ENCODE measurements at regions not wholly inside any gene's neighbourhood (a gene's known extent, or its start where the extent isn't known, plus 50 kb on each side); places are given as distances from the start of the nearest gene placed in this dataset.

DNA sequence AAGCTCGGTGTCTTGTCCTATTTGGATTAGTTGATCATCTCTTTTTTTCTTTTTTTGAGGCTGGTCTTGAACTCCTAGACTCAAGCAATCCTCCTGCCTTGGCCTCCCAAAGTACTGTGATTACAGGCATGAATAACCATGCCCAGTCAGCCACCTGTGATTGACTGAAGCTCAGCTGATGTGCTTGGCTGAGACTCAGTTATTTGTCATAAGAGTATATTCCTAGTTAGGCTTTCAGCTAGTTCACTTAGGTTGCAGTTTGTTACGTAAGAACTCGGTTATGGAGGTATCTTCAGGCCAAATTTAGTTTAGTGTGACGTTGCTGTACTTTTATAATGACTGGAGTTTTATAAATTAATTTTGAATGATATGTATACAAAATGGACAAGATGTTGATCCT, 365.0 kb downstream of the SV2B start:
- no peak overlapping the region for H3K4me3 ChIP-seq (ENCODE audit: low read depth in 1 of 2, low read length in 2 of 2)
- H3K27me3 ChIP-seq (ENCODE audit: control insufficient read depth in 1 of 2, insufficient read depth in 2 of 2, low read length in 2 of 2) = no peaks in the 10 kb centered on the region
- H3K4me1 ChIP-seq (ENCODE audit: control insufficient read depth in 2 of 2, insufficient read depth in 2 of 2, low read length in 1 of 2) = no peaks in the 10 kb centered on the region
- no peaks in the 10 kb centered on the region for H3K9me3 ChIP-seq (ENCODE audit: control insufficient read depth in 2 of 2, insufficient read depth in 1 of 2, low read depth in 1 of 2, low read length in 1 of 2)
- 51 to 57% methylated on average over 4 of the region's 4 CpGs for WGBS, 2 donors
- no peak overlapping the region for H3K27ac ChIP-seq (ENCODE audit: low read depth in 2 of 2, low read length in 1 of 2)
- no peaks in the 10 kb centered on the region for H3K36me3 ChIP-seq (ENCODE audit: control insufficient read depth in 2 of 2, insufficient read depth in 2 of 2, low read length in 1 of 2)

DNA sequence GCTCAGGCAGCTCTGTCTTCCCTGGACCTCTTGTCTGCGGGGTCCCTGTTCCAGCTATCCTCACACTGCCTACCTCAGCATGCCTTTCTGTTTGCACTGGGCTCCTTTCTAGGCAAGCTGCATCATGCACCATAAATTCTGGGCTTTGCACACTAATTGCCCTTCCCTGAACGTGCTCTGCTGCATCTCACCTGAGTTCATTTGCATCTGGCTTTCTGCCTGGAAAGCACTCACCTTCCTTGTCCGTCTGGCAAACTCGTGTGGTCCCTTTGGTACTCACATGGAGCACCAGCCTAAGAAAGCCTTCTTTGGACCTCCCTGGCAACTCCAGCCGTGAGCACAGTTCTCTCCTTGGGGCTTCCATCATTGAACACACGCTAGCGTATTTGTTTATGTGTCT, 365.6 kb downstream of the SV2B start:
- H3K9me3 ChIP-seq (ENCODE audit: control insufficient read depth in 2 of 2, insufficient read depth in 1 of 2, low read depth in 1 of 2, low read length in 1 of 2) = no peaks in the 10 kb centered on the region
- H3K27ac ChIP-seq (ENCODE audit: low read depth in 2 of 2, low read length in 1 of 2) = no peak overlapping the region
- no peaks in the 10 kb centered on the region for H3K4me1 ChIP-seq (ENCODE audit: control insufficient read depth in 2 of 2, insufficient read depth in 2 of 2, low read length in 1 of 2)
- WGBS, 2 donors = 52 to 53% methylated on average over 7 of the region's 7 CpGs
- H3K4me3 ChIP-seq (ENCODE audit: low read depth in 1 of 2, low read length in 2 of 2) = no peak overlapping the region
- no peaks in the 10 kb centered on the region for H3K36me3 ChIP-seq (ENCODE audit: control insufficient read depth in 2 of 2, insufficient read depth in 2 of 2, low read length in 1 of 2)
- H3K27me3 ChIP-seq (ENCODE audit: control insufficient read depth in 1 of 2, insufficient read depth in 2 of 2, low read length in 2 of 2) = no peaks in the 10 kb centered on the region

DNA sequence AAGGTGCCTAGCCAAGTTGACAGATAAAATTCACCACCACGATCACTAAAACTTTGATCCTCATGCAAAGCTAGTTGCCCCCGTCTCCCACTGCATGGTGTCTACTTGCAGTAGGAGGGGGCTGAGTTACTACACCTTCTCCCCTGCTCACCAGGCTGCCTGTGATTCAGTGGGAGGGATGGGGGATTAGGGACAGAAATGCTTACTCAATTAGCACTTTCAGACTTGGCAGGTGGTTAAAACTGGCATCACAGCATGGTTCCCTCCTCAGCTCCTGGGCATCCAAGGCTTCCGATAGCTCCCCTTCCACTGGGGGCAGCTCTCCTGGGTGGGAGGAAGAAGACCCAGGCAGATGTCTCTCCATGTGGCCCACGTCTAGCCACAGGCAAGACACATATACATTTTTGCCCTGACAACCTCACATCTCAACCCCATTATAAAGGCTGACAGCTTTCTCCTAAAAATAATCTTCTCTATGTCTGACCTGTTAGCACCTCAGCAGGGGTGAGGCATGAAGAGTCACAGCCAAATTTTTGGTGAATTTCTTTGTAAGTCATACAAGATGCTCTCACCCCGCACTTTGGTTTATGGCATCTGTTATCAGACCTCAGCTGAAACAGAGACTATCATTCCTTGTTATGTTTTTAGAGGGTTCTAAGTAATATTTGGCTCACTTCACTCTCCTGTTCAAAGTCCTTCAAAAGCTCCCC, 369.0 kb downstream of the SV2B start:
- Histone ChIP-seq H3K4me3 (ENCODE audit: low read depth in 1 of 2, low read length in 2 of 2) (no peak overlapping the region), H3K36me3 (ENCODE audit: control insufficient read depth in 2 of 2, insufficient read depth in 2 of 2, low read length in 1 of 2) (no peaks in the 10 kb centered on the region), H3K9me3 (ENCODE audit: control insufficient read depth in 2 of 2, insufficient read depth in 1 of 2, low read depth in 1 of 2, low read length in 1 of 2) (no peaks in the 10 kb centered on the region), H3K27ac (ENCODE audit: low read depth in 2 of 2, low read length in 1 of 2) (no peak overlapping the region), H3K4me1 (ENCODE audit: control insufficient read depth in 2 of 2, insufficient read depth in 2 of 2, low read length in 1 of 2) (no peaks in the 10 kb centered on the region), H3K27me3 (ENCODE audit: control insufficient read depth in 1 of 2, insufficient read depth in 2 of 2, low read length in 2 of 2) (no peaks in the 10 kb centered on the region)
- 75 to 86% methylated on average over 5 of the region's 5 CpGs for WGBS, 2 donors

DNA sequence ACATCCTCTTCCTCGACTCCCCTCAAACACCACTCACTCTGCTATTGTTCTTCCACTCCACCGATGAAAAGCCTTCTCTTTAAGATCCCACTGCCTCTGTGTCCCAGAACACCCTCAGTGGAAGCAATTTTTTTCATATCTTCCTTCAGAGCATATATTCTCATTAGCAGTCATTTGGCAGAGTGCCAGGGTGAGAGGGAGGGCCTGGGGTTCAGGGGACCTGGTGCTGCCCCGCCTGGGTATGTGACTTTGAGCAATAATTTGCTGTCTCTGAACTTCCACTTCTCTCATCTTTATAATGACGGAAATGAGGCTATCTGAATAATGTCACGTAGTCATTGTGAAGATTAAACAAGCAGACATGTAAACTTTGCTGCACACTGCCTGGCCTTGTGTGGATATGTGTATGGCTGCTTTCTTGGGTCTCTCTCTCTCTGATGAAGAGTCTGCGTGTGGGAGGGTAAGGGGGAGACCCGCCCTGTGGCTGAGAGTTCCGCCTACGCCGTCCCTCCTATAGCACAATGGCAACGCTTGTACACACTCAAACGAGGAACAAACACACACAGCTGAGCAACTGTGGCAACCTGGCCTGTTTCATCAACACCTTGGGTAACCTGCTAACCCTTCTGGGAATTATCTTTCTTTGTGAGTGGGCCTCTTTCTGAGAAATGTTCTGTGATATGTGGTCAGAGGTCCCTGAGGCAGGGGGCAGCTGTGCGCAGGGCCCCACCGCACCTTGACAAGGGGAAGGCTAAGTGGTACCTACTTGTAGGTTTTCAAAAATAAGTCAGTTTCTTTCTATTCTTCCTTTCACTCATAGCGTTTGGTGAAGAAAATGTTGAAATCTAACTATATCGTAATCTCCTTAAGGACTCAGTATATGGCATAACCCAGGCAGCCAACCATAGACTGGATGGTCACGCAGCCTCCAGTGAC, 369.8 kb downstream of the SV2B start:
- whole genome bisulfite sequencing, 2 donors = 63 to 78% methylated on average over 17 of the region's 17 CpGs
- Histone ChIP-seq H3K27ac (ENCODE audit: low read depth in 2 of 2, low read length in 1 of 2) (no peak overlapping the region), H3K9me3 (ENCODE audit: control insufficient read depth in 2 of 2, insufficient read depth in 1 of 2, low read depth in 1 of 2, low read length in 1 of 2) (no peaks in the 10 kb centered on the region), H3K4me1 (ENCODE audit: control insufficient read depth in 2 of 2, insufficient read depth in 2 of 2, low read length in 1 of 2) (no peaks in the 10 kb centered on the region), H3K36me3 (ENCODE audit: control insufficient read depth in 2 of 2, insufficient read depth in 2 of 2, low read length in 1 of 2) (no peaks in the 10 kb centered on the region), H3K27me3 (ENCODE audit: control insufficient read depth in 1 of 2, insufficient read depth in 2 of 2, low read length in 2 of 2) (no peaks in the 10 kb centered on the region), H3K4me3 (ENCODE audit: low read depth in 1 of 2, low read length in 2 of 2) (no peak overlapping the region)

DNA sequence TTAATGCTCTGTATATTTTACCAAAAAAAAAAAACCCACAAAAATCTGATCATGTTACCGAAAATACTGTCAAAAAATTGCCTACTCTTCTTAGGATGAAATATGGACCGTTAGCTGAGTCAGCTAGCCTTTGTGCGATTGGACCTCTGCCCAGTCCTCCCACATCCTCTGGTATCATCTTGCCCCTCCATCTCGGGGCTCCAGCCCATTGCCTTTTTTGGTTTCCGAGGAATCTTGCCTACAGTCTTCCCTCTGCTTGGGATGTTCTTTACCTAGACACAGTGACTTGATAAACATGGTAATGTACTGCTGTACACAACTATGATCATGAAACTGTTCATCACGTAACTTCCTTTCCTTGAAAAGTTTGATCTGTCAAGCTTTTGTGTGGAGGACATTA, 371.4 kb downstream of the SV2B start:
- Histone ChIP-seq H3K27ac (ENCODE audit: low read depth in 2 of 2, low read length in 1 of 2) (no peak overlapping the region), H3K36me3 (ENCODE audit: control insufficient read depth in 2 of 2, insufficient read depth in 2 of 2, low read length in 1 of 2) (no peaks in the 10 kb centered on the region), H3K4me3 (ENCODE audit: low read depth in 1 of 2, low read length in 2 of 2) (no peak overlapping the region), H3K9me3 (ENCODE audit: control insufficient read depth in 2 of 2, insufficient read depth in 1 of 2, low read depth in 1 of 2, low read length in 1 of 2) (no peaks in the 10 kb centered on the region), H3K27me3 (ENCODE audit: control insufficient read depth in 1 of 2, insufficient read depth in 2 of 2, low read length in 2 of 2) (no peaks in the 10 kb centered on the region), H3K4me1 (ENCODE audit: control insufficient read depth in 2 of 2, insufficient read depth in 2 of 2, low read length in 1 of 2) (no peaks in the 10 kb centered on the region)
- 50 to 57% methylated on average over 6 of the region's 6 CpGs for WGBS, 2 donors

DNA sequence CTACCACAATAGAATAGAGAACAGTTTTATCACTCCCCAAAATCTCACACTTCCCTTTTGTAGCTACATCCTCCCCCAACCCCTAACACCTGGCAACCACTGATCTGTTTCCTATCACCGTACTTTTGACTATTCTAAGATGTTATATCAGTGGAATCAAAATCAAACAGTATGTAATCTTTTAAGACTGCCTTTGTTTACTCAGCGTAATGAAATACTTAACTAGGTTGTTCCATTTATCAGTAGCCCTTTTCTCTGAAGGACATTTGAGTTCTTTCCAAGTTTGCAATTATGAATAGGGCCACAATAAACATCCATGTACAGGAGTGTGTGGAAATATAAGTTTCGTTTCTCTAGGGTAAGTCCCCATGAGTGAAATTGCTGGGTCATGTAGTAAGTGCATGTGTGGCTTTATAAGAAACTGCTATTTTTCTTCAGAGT, 372.3 kb downstream of the SV2B start:
- Histone ChIP-seq H3K4me3 (ENCODE audit: low read depth in 1 of 2, low read length in 2 of 2) (no peak overlapping the region), H3K4me1 (ENCODE audit: control insufficient read depth in 2 of 2, insufficient read depth in 2 of 2, low read length in 1 of 2) (no peaks in the 10 kb centered on the region), H3K27ac (ENCODE audit: low read depth in 2 of 2, low read length in 1 of 2) (no peak overlapping the region), H3K27me3 (ENCODE audit: control insufficient read depth in 1 of 2, insufficient read depth in 2 of 2, low read length in 2 of 2) (no peaks in the 10 kb centered on the region), H3K9me3 (ENCODE audit: control insufficient read depth in 2 of 2, insufficient read depth in 1 of 2, low read depth in 1 of 2, low read length in 1 of 2) (no peaks in the 10 kb centered on the region), H3K36me3 (ENCODE audit: control insufficient read depth in 2 of 2, insufficient read depth in 2 of 2, low read length in 1 of 2) (no peaks in the 10 kb centered on the region)
- WGBS, 2 donors = 10% methylated on average over 3 of the region's 3 CpGs

DNA sequence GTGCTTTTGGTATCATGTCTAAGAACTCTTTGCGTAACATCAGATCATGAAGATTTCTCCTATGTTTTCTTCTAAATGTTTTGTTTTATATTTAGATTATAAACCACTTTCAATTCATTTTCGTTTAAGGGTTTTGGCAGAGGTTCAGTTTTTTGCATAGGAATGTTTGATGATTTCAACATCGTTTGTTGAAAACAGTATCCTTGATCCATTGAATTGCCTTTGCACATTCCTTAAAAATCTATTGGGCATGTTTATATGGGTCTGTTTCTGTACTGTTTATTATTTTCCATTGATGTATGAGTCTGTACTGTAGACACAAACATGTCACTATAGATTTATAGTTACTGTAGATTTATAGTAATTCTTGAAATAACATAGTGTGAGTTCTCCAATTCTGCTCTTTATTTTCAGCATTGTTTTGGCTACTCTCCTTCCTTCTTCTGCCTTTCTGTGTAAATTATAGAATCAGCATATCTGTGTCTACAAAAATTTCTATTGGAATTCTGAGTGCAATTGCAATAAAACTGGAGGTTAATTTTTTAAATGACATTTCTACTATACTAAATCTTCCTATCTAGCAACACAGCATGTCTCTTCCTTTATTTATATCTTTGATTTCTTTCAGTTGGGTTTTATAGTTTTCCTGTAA, 374.0 kb downstream of the SV2B start:
- no peaks in the 10 kb centered on the region for H3K27me3 ChIP-seq (ENCODE audit: control insufficient read depth in 1 of 2, insufficient read depth in 2 of 2, low read length in 2 of 2)
- 38 to 41% methylated on average over 3 of the region's 3 CpGs for WGBS, 2 donors
- H3K27ac ChIP-seq (ENCODE audit: low read depth in 2 of 2, low read length in 1 of 2) = no peak overlapping the region
- no peak overlapping the region for H3K4me3 ChIP-seq (ENCODE audit: low read depth in 1 of 2, low read length in 2 of 2)
- H3K4me1 ChIP-seq (ENCODE audit: control insufficient read depth in 2 of 2, insufficient read depth in 2 of 2, low read length in 1 of 2) = no peaks in the 10 kb centered on the region
- H3K36me3 ChIP-seq (ENCODE audit: control insufficient read depth in 2 of 2, insufficient read depth in 2 of 2, low read length in 1 of 2) = no peaks in the 10 kb centered on the region
- H3K9me3 ChIP-seq (ENCODE audit: control insufficient read depth in 2 of 2, insufficient read depth in 1 of 2, low read depth in 1 of 2, low read length in 1 of 2) = no peaks in the 10 kb centered on the region

DNA sequence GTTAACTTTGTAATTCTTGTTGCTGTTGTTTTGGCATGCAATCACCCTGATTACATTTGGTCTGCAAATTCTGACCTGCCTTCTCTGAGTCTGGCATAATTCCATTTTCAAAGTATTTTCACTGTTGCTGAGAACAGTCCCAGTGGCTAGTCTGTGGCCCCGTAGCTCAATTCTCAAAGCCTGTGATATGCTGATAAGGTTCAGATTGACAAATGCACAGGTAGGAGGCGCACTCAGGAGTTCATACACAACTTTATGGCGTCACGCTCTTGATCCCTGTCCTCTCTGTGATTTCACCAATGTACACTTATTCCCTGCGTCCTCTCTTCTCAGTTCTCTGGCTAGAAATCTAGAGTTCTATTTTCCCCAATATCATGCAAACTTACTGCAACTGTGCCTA, 376.6 kb upstream of the SLCO3A1 start:
- WGBS, 2 donors = 84 to 90% methylated on average over 5 of the region's 5 CpGs
- Histone ChIP-seq H3K9me3 (ENCODE audit: control insufficient read depth in 2 of 2, insufficient read depth in 1 of 2, low read depth in 1 of 2, low read length in 1 of 2) (peaks cover 0 to 2% of the 10 kb centered on the region in 2 donors), H3K4me3 (ENCODE audit: low read depth in 1 of 2, low read length in 2 of 2) (no peak overlapping the region), H3K27me3 (ENCODE audit: control insufficient read depth in 1 of 2, insufficient read depth in 2 of 2, low read length in 2 of 2) (no peaks in the 10 kb centered on the region), H3K36me3 (ENCODE audit: control insufficient read depth in 2 of 2, insufficient read depth in 2 of 2, low read length in 1 of 2) (no peaks in the 10 kb centered on the region), H3K27ac (ENCODE audit: low read depth in 2 of 2, low read length in 1 of 2) (no peak overlapping the region), H3K4me1 (ENCODE audit: control insufficient read depth in 2 of 2, insufficient read depth in 2 of 2, low read length in 1 of 2) (no peaks in the 10 kb centered on the region)

DNA sequence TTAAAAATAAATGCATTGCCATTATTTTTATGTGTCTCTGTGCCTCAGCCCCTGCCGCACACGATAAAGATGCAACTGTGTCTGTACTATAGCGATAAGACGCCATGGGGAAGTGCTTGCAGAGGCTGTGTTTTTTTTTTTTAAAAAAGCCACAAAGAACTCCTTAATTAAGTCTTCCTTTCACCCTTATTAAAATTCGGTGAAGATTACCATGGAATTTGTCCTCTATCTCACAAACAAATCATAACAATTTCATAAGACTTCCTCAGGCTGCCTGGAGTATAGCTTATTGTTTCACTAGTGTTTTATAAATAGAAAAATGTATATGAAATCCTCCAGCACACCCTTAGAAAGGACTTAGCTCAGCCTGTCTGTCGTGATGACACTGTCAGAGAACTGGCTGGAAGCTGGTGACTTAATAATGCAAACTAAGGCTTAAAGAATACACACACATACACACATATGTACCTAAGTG, 374.8 kb upstream of the SLCO3A1 start:
- Histone ChIP-seq H3K4me1 (ENCODE audit: control insufficient read depth in 2 of 2, insufficient read depth in 2 of 2, low read length in 1 of 2) (no peaks in the 10 kb centered on the region), H3K27ac (ENCODE audit: low read depth in 2 of 2, low read length in 1 of 2) (no peak overlapping the region), H3K9me3 (ENCODE audit: control insufficient read depth in 2 of 2, insufficient read depth in 1 of 2, low read depth in 1 of 2, low read length in 1 of 2) (peaks cover 0 to 2% of the 10 kb centered on the region in 2 donors), H3K4me3 (ENCODE audit: low read depth in 1 of 2, low read length in 2 of 2) (no peak overlapping the region), H3K27me3 (ENCODE audit: control insufficient read depth in 1 of 2, insufficient read depth in 2 of 2, low read length in 2 of 2) (no peaks in the 10 kb centered on the region), H3K36me3 (ENCODE audit: control insufficient read depth in 2 of 2, insufficient read depth in 2 of 2, low read length in 1 of 2) (no peaks in the 10 kb centered on the region)
- 68 to 76% methylated on average over 6 of the region's 6 CpGs for WGBS, 2 donors
